RWPE1 (cell line): ENCODE measurements at regions not wholly inside any gene's neighbourhood (a gene's known extent, or its start where the extent isn't known, plus 50 kb on each side); places are given as distances from the start of the nearest gene placed in this dataset.
"Not testable (repeated sequence)": the region's sequence is repeated elsewhere in the genome, so short reads cannot be mapped to it uniquely, and the experiment has no call there.

Experiments used
- CTCF ChIA-PET: fragments of 350-600 bp; sonication (Branson Sonifier 250); formaldehyde crosslinking; extraction: SDS; loops from one replicate; lab custom pipeline; 2021; lab: Yijun Ruan, JAX
- POLR2A ChIA-PET: fragments of 400-600 bp; formaldehyde crosslinking; extraction: SDS; loops from one replicate; lab custom pipeline; 2020; ENCODE audit warnings: antibody characterized with exemption; ENCODE audit not compliant: low non-redundant PET; lab: Yijun Ruan, JAX
- DNase-seq: peaks from one replicate; pipeline ENCODE4 v3.0.0; 2012; ENCODE audit warnings: low spot score
- H3K27ac ChIP-seq: fragments of 450-650 bp; 2 replicates; pipeline ENCODE4 v1.5.1; 2017
- TF ChIP-seq, protein P1 (sequence below): fragments of 450-650 bp; conservative IDR thresholded peaks from 2 replicates; pipeline ENCODE4 v1.5.1; 2017; ENCODE audit warnings: low read depth, mild to moderate bottlenecking

DNA sequence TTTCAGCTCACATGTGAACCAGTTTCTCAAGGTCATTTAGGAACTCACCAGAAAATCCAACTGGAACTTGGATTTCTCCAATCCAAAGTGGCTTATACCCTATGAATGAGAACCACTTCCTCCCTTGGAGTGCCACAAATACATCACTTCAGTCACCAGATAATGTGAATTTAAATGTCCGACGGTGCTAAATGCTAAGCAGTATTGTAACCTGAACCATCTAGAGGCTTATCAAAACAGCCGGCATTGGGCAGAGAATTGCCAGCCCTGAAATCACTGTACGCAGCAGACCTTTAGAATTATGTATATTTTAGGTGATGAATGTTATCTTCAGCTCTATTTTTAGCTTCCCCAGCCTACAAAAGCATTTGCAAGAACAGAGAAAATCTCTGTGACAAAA is 76.8 kb upstream of the COX20 start:
- TF ChIP-seq, protein P1, sequence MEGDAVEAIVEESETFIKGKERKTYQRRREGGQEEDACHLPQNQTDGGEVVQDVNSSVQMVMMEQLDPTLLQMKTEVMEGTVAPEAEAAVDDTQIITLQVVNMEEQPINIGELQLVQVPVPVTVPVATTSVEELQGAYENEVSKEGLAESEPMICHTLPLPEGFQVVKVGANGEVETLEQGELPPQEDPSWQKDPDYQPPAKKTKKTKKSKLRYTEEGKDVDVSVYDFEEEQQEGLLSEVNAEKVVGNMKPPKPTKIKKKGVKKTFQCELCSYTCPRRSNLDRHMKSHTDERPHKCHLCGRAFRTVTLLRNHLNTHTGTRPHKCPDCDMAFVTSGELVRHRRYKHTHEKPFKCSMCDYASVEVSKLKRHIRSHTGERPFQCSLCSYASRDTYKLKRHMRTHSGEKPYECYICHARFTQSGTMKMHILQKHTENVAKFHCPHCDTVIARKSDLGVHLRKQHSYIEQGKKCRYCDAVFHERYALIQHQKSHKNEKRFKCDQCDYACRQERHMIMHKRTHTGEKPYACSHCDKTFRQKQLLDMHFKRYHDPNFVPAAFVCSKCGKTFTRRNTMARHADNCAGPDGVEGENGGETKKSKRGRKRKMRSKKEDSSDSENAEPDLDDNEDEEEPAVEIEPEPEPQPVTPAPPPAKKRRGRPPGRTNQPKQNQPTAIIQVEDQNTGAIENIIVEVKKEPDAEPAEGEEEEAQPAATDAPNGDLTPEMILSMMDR, result no peak
- H3K27ac ChIP-seq, result no peak overlapping the region
- POLR2A ChIA-PET, result no interaction called here
- CTCF ChIA-PET, result interaction anchor here (0.7 kb wide), 1 partner anchor 64 kb away, joined by 3 read pairs; no protein-coding TSS in a partner anchor
- DNase-seq, result no peak

DNA sequence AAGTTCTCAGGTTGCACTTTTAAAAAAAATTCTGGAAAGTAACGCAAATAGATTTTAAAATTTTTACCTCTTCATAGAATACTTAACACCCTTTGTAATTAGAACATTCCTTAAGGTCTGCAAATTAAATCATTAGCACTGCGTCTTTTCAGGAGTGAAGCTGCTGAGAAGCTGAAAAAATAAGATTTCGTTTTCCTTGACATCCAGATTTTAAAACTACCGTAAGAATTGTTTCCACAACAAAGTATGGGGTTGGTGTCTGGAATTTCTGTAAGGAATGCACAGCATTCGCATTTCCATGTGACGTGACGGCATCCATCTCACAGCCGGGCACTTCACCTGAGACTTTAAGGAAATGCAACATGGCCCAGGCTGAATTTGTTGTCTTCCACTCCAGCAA is 76.3 kb upstream of the COX20 start:
- no peak overlapping the region for H3K27ac ChIP-seq
- ChIA-PET CTCF (interaction anchor here (0.7 kb wide), 1 partner anchor 64 kb away, joined by 3 read pairs; no protein-coding TSS in a partner anchor), POLR2A (no interaction called here)
- no peak for DNase-seq
- TF ChIP-seq, protein P1, result no peak

DNA sequence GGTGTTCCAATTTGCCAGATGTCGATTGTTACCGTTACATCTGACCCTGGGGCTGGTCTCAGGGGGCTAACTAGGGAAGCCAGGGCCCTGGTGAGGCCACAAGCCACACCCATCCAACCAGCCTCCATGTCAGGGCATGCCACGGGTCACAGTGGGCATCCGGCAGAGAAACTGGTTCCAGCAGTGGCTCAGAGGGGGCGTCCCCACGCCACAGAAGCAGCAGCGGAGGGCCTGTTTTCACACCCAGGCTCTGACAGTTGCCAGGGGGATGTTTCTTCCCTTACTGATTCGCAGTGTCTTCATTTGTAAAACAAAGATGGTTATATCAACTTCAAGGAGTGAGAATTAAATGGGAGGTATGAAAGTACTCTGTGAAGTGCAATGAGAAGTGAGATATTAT is 75.0 kb upstream of the COX20 start:
- DNase-seq, result no peak
- TF ChIP-seq, protein P1, result no peak
- ChIA-PET CTCF (no interaction called here), POLR2A (no interaction called here)
- no peak overlapping the region for H3K27ac ChIP-seq

DNA sequence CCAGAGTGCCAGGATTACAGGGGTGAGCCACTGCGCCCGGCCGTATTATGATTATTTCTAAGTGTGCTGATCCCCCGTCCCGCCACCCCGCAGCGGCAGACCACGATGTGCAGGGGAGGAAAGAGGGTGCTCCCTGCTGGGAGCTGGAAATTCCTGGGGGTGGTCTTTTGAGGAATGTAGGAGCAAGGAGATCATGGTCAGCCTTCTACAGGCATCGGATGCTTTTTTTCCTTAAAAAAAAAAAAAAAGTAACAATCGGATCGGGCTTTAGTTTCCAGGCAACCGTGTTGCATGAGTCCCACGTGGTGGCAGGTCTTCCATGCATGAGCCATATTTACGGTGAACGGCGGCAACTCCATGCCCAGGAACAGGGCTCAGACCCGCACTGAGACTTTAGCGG is 74.2 kb upstream of the COX20 start:
- CTCF ChIA-PET, result no interaction called here
- H3K27ac ChIP-seq, result no peak overlapping the region
- DNase-seq, result no peak
- TF ChIP-seq, protein P1, result no peak
- POLR2A ChIA-PET, result no interaction called here

DNA sequence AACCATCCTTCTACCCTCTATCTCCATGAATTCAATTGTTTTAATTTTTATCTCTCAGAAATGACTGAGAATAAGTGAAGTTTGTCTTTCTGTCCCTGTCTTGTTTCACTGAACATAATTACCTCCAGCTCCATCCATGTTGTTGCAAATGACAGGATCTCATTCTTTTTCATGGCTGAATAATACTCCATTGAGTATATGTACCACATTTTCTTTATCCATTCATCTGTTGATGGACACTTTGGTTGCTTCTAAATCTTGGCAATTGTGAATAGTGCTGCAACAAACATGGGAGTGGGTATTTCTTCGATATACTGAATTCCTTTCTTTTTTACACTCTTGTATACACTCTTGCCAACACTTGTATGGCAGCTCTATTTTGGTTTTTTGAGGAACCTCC is 72.8 kb upstream of the COX20 start:
- no peak overlapping the region for H3K27ac ChIP-seq
- TF ChIP-seq, protein P1, result no peak
- ChIA-PET CTCF (no interaction called here), POLR2A (no interaction called here)
- DNase-seq, result no peak

DNA sequence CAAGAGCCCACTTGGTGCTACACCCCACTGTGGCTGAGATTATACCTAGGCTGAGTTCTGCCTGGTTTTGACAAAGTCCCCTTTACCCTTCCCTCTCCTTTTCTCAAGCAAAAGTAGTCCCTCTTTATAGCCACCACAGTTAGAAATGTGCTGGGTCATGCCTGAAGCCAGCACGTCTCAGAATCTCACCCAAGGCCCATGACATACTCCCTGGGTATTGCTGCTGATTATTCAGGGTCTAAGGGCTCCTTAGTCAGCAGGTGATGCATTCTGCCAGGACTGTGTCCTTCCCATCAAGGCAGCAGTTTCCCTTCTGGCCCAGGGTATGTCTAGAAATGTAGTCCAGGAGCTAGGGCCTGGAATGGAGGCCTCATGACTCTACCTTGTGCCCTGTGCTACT is 67.3 kb upstream of the COX20 start:
- ChIA-PET CTCF (no interaction called here), POLR2A (no interaction called here)
- TF ChIP-seq, protein P1, result no peak

DNA sequence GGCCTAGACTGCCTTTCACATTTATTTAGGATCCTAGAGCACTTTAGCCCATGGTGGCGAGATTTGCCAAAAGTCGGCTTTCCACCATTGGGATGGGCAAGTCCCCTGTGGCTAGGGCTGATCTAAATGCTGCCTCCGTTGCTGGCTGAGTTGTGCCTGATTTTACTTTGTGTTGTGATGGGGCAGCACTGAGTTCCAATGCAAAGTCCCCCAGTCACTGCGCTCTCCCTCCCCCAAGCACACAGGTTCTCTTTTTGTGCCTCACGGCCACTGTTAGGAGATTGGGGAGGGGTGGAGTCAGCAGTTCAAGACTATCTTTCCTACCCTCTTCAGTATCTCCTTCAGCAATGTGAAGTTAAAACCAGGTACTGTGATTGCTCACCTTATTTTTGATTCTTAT is 66.7 kb upstream of the COX20 start:
- DNase-seq, result no peak
- ChIA-PET CTCF (no interaction called here), POLR2A (no interaction called here)
- TF ChIP-seq, protein P1, result no peak
- H3K27ac ChIP-seq, result no peak overlapping the region

More for the DNA sequence above, 67.3 kb upstream of the COX20 start:
- no peak overlapping the region for H3K27ac ChIP-seq
- no peak for DNase-seq

DNA sequence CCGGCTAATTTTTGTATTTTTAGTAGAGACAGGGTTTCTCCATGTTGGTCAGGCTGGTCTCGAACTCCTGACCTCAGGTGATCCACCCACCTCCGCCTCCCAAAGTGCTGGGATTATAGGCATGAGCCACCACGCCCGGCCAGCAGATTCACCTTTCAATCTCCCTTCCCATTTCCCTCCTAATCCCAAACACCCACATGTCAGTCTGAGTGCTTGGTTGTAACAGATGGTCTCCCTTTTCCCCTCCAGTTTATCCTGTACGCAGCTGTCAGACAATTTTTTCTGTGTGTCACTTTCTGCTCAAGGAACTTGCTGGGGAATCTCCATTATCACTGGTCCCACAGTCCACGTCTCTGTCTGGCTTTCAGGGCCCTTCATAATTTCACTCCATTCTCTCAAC is 64.9 kb upstream of the COX20 start:
- DNase-seq, POLR2A ChIA-PET, H3K27ac ChIP-seq, CTCF ChIA-PET: not testable (repeated sequence)
